Common myeloid progenitor, CD34-positive (primary cell): ENCODE measurements at regions not wholly inside any gene's neighbourhood (a gene's known extent, or its start where the extent isn't known, plus 50 kb on each side); places are given as distances from the start of the nearest gene placed in this dataset.

ENCODE experiments used
- CTCF ChIA-PET: fragments of 350-600 bp; sonication (Branson Sonifier 250); formaldehyde crosslinking; loops from one replicate; lab custom pipeline; 2021; ENCODE audit warnings: antibody characterized with exemption; lab: Charles Lee
- POLR2A ChIA-PET: fragments of 350-600 bp; sonication (Branson Sonifier 250); formaldehyde crosslinking; loops from one replicate; lab custom pipeline; 2021; ENCODE audit warnings: antibody characterized with exemption; lab: Charles Lee
- DNase-seq, 3 donors: peaks; one replicate each; pipeline versions ENCODE4 v3.0.0 to v3.0.0-alpha.2; 2013
- H3K27ac ChIP-seq, 2 experiments: 1 replicate in 1 of 2; 2 replicates in 1 of 2; pipeline ENCODE4 v1.7.0; 2013; ENCODE audit warnings: inconsistent platforms in 2 of 2, low read length in 2 of 2, mild to moderate bottlenecking in 2 of 2, low read depth in 1 of 2, moderate library complexity in 1 of 2; ENCODE audit not compliant: severe bottlenecking in 2 of 2, insufficient read depth in 1 of 2, poor library complexity in 1 of 2
- H3K27me3 ChIP-seq, 5 experiments: replicated peaks in 2 of 5; 1 replicate in 3 of 5; 2 replicates in 2 of 5; pipeline versions ENCODE4 v1.6.1 to v1.7.0; 2013; ENCODE audit warnings: low read length in 4 of 5, mild to moderate bottlenecking in 2 of 5, moderate library complexity in 2 of 5, inconsistent platforms in 1 of 5; ENCODE audit not compliant: insufficient read depth in 5 of 5, control insufficient read depth in 4 of 5
- H3K36me3 ChIP-seq, 4 experiments: 1 replicate in 2 of 4; 2 replicates in 2 of 4; pipeline versions ENCODE4 v1.6.1 to v1.7.0; 2013; ENCODE audit warnings: low read length in 3 of 4, control low read depth in 1 of 4, mild to moderate bottlenecking in 1 of 4; ENCODE audit not compliant: control insufficient read depth in 4 of 4, insufficient read depth in 4 of 4
- H3K4me1 ChIP-seq, 4 experiments: 1 replicate in 3 of 4; 2 replicates in 1 of 4; pipeline versions ENCODE4 v1.6.1 to v1.7.1; 2013; ENCODE audit warnings: low read length in 3 of 4, mild to moderate bottlenecking in 3 of 4, control low read depth in 1 of 4, inconsistent platforms in 1 of 4, moderate library complexity in 1 of 4; ENCODE audit not compliant: control insufficient read depth in 4 of 4, insufficient read depth in 4 of 4; ENCODE audit errors: control extremely low read depth in 1 of 4
- H3K4me3 ChIP-seq, 7 experiments: 1 replicate in 4 of 7; 2 replicates in 3 of 7; pipeline versions ENCODE4 v1.5.1 to v1.7.0; 2013; ENCODE audit warnings: mild to moderate bottlenecking in 7 of 7, low read length in 6 of 7, moderate library complexity in 6 of 7, inconsistent platforms in 2 of 7, low read depth in 2 of 7, control low read depth in 1 of 7; ENCODE audit not compliant: insufficient read depth in 4 of 7, control insufficient read depth in 1 of 7; ENCODE audit errors: extremely low read depth in 1 of 7
- H3K9me3 ChIP-seq, 5 experiments: 1 replicate in 4 of 5; 2 replicates in 1 of 5; pipeline versions ENCODE4 v1.6.1 to v1.7.1; 2013; ENCODE audit warnings: low read length in 4 of 5, mild to moderate bottlenecking in 2 of 5, inconsistent platforms in 1 of 5, low read depth in 1 of 5, moderate library complexity in 1 of 5; ENCODE audit not compliant: control insufficient read depth in 4 of 5, insufficient read depth in 2 of 5; ENCODE audit errors: control extremely low read depth in 1 of 5
- WGBS: methylation state at CpG from one replicate; pipeline ENCODE4 v1.1.5; 2013; ENCODE audit not compliant: insufficient coverage; 5-methylcytosine and 5-hydroxymethylcytosine counted together

DNA sequence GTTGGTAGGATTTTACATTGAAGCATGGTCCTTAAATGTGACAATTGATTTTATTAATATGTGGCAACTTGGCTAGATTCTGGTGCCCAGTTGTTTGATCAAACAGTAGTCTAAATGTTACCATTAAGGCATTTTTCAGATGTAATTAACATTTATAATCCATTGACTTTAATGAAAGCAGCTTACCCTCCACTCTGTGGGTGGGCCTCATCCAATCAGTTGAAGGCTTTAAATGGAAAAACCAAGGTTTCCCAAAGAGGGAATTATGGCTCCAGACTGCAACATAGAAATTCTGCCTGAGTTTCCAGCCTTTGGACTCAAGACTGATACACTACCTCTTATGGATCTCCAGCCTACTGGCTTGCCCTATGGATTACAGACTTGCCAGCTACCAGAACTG, 1153.2 kb downstream of the BCL11B start:
- no peak for DNase-seq

DNA sequence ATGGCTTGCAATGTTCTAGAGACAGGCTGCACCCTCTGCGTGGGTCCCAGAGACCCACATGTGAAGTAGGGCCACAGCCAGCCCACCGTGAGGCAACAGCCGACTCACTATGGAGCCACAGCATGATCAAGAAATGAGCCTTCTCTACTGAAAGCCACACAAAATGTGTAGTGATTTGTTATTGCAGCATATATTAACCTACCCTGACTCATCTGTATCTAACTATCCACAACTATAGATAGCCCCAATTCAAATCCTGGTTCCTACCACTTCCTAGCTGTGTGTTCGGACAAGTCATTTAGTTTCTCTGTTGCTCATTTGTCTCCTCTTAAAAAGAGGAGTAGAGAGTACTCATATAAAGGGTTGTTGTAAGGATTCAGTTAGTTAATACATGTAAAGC, 1152.3 kb downstream of the BCL11B start:
- Histone ChIP-seq H3K4me1 (no peaks in the 10 kb centered on the region), H3K4me3 (no peak overlapping the region), H3K27ac (no peak overlapping the region), H3K27me3 (peaks cover 0 to 3% (median 0%) of the 10 kb centered on the region in 5 experiments), H3K36me3 (no peaks in the 10 kb centered on the region), H3K9me3 (peaks cover 0 to 5% (median 0%) of the 10 kb centered on the region in 5 experiments)
- no peak for DNase-seq
- no CpG with 5 or more reads among the region's 4 CpGs for WGBS
- POLR2A ChIA-PET = no interaction called here
- CTCF ChIA-PET = no interaction called here

More for the DNA sequence above, 1153.2 kb downstream of the BCL11B start:
- Histone ChIP-seq H3K36me3 (no peaks in the 10 kb centered on the region), H3K4me3 (no peak overlapping the region), H3K9me3 (peaks cover 0 to 3% (median 0%) of the 10 kb centered on the region in 5 experiments), H3K27ac (no peak overlapping the region), H3K27me3 (peaks cover 0 to 3% (median 0%) of the 10 kb centered on the region in 5 experiments), H3K4me1 (no peaks in the 10 kb centered on the region)
- ChIA-PET POLR2A (no interaction called here), CTCF (no interaction called here)

- H3K36me3 ChIP-seq = no peaks in the 10 kb centered on the region
- H3K9me3 ChIP-seq = peaks cover 0 to 14% (median 0%) of the 10 kb centered on the region in 5 experiments
- CTCF ChIA-PET = no interaction called here
- H3K27ac ChIP-seq = no peak overlapping the region
- H3K4me3 ChIP-seq = no peak overlapping the region
- no peak for DNase-seq
- H3K4me1 ChIP-seq = no peaks in the 10 kb centered on the region
- WGBS = 87% methylated on average over 5 of the region's 6 CpGs
- POLR2A ChIA-PET = no interaction called here
- peaks cover 0 to 3% (median 0%) of the 10 kb centered on the region in 5 experiments for H3K27me3 ChIP-seq
These were observed 1151.0 kb downstream of the BCL11B start for GRCh38 chr14:98120831-98121464.

DNA sequence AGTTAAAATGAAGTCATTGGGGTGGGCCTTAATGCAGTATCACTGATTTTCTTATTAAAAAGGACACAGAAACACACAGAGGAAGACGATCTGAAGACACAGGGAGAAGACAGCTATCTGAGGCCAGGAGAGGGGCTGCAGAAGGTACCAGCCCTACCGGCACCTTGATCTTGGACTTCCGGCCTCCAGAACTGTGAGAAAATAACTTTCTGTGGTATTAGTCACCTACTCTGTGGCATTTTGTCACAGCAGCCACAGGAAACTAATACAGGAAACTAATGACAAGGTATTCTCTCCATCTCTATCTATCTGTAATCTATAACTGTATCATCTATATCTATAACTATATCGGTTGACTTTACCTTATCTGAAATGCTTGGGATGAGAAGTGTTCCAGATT, 1149.5 kb downstream of the BCL11B start:
- H3K4me1 ChIP-seq = no peaks in the 10 kb centered on the region
- H3K9me3 ChIP-seq = peaks cover 0 to 16% (median 0%) of the 10 kb centered on the region in 5 experiments
- no peak for DNase-seq
- WGBS = no CpG with 5 or more reads among the region's 4 CpGs
- no peaks in the 10 kb centered on the region for H3K36me3 ChIP-seq
- ChIA-PET CTCF (no interaction called here), POLR2A (no interaction called here)
- peaks cover 0 to 3% (median 0%) of the 10 kb centered on the region in 5 experiments for H3K27me3 ChIP-seq
- H3K27ac ChIP-seq = no peak overlapping the region
- no peak overlapping the region for H3K4me3 ChIP-seq

DNA sequence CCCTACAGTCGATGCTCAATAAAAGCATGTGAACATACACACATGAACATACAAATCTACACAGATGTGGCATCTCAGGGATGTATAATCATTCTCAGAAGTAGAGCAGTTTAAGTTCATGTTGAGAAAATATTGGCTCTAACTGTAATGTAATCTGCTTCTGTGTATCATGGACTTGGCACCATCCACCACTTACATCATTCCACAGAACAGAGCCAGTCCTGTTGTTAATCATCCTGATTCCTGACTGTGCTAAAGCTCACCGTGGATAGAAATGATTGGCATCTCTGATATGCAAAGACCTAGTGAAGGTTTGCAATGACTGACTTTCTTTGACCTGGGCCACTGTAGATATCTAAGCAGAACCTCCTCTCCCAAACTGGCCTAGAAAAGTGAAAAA, 1141.3 kb downstream of the BCL11B start:
- ChIA-PET CTCF (interaction anchor here (1.8 kb wide), 1 partner anchor 10 kb away, joined by 5 read pairs; no protein-coding TSS in a partner anchor), POLR2A (no interaction called here)
- Histone ChIP-seq H3K36me3 (no peaks in the 10 kb centered on the region), H3K4me3 (no peak overlapping the region), H3K27me3 (peaks cover 0 to 13% (median 0%) of the 10 kb centered on the region in 5 experiments), H3K27ac (no peak overlapping the region), H3K4me1 (peaks cover 0 to 3% (median 0%) of the 10 kb centered on the region in 4 experiments), H3K9me3 (peaks cover 0 to 3% (median 0%) of the 10 kb centered on the region in 5 experiments)
- WGBS = no CpG with 5 or more reads among the region's 2 CpGs
- no peak for DNase-seq

- H3K27ac ChIP-seq = no peak overlapping the region
- H3K4me1 ChIP-seq = peaks cover 0 to 3% (median 0%) of the 10 kb centered on the region in 4 experiments
- no CpG with 5 or more reads among the region's 1 CpG for WGBS
- POLR2A ChIA-PET = no interaction called here
- H3K27me3 ChIP-seq = peaks cover 0 to 20% (median 0%) of the 10 kb centered on the region in 5 experiments
- CTCF ChIA-PET = no interaction called here
- H3K4me3 ChIP-seq = no peak overlapping the region
- H3K36me3 ChIP-seq = no peaks in the 10 kb centered on the region
- DNase-seq = no peak
- H3K9me3 ChIP-seq = peaks cover 0 to under 1% (median 0%) of the 10 kb centered on the region in 5 experiments
These were observed 1140.6 kb downstream of the BCL11B start for GRCh38 chr14:98131406-98131805.

GRCh38 chr14:98133806-98134205, 1138.2 kb downstream of the BCL11B start:
- POLR2A ChIA-PET = no interaction called here
- 100% methylated on average over 2 of the region's 4 CpGs for WGBS
- CTCF ChIA-PET = no interaction called here

More at GRCh38 chr14:98133806-98134205, 1138.2 kb downstream of the BCL11B start:
- no peak for DNase-seq
- Histone ChIP-seq H3K27me3 (peaks cover 0 to 42% (median 16%) of the 10 kb centered on the region in 5 experiments), H3K36me3 (no peaks in the 10 kb centered on the region), H3K4me1 (peaks cover 0 to 3% (median 0%) of the 10 kb centered on the region in 4 experiments), H3K27ac (no peak overlapping the region), H3K4me3 (no peak overlapping the region), H3K9me3 (no peaks in the 10 kb centered on the region)
